ENCODE measurements at regions not wholly inside any gene's neighbourhood (a gene's known extent, or its start where the extent isn't known, plus 50 kb on each side); places are given as distances from the start of the nearest gene placed in this dataset.

- TF ChIP-seq CTCF (optimal IDR thresholded peaks at IDR 0.05 in 1 of 3, IDR thresholded peaks at IDR 0.05 in 1 of 3, conservative IDR thresholded peaks at IDR 0.05 in 1 of 3; ENCODE audit: extremely low read depth in 1 of 3, insufficient read depth in 2 of 3, low read length in 3 of 3) (no peak), EZH2 (IDR thresholded peaks at IDR 0.05; ENCODE audit: low read length) (no peak)
Observed at GRCh38 chr4:86421461-86421860, 61.6 kb upstream of the MAPK10 start.

Measured in keratinocyte (primary cell).